GM19240 (cell line): ENCODE measurements at regions not wholly inside any gene's neighbourhood (a gene's known extent, or its start where the extent isn't known, plus 50 kb on each side); places are given as distances from the start of the nearest gene placed in this dataset.

Experiments
- DNase-seq: peaks from one replicate; pipeline ENCODE4 v3.0.0; 2011; ENCODE audit warnings: low spot score; ENCODE audit not compliant: insufficient read length

GRCh38 chr6:15023448-15023847 is 222.4 kb upstream of the JARID2 start:
- peak; percentile 44 for DNase-seq

DNA sequence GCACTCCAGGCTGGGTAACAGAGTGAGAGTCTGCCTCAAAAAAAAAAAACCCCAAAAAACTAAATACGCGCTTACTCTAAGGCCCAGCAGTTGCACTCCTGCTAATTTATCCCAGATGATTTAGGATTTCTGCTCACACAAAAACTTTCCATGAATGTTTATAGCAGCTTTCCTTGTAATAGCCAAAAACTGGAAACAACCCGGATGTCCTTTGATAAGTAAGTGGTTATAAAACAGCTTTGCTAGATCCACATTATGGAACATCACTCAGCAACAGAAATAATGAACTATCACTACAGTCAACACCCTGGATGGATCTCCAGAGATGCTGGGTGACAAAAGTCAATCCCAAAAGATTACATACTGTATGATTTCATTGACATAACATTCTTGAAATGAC is 220.4 kb upstream of the JARID2 start:
- DNase-seq, result no peak

- no peak for DNase-seq
Measured at GRCh38 chr6:15026832-15027231, 219.0 kb upstream of the JARID2 start.

DNA sequence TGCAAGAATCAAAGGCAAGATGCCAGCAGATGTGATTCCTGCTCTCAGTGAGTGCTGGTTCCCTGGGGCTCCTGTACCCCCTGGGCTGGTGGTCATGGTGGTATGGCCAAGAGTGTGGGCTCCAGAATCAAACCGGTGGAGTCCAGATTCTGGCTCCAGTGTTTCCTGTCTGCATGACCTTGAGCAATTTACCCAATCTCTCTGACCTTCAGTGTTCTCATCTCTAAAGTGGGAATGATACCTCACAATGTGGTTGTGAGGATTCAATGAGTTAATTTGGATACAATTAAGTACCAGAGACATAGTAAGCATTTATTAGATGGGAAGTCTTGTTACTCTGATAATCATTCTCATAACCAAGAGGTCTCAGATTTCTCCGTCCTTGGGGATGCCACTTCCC is 218.4 kb upstream of the JARID2 start:
- DNase-seq, result no peak

GRCh38 chr6:15032015-15032414 is 213.9 kb upstream of the JARID2 start:
- DNase-seq, result no peak

DNA sequence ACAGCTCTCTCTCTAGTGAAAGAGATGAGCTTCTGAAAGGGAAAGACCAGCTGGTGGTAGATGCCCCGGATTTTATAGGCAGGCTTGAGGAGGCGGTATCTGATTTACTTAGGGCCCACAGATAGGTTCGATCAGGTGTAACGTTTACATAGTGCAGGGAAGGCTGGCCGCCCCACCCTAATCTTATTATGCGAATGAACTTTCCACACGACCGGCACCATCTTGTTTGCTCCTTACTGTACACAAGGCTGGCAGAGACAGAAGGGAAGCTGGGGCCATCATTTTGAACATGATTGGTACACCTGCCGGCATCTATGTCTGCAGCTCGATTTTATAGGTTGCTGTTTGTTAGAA is 212.0 kb upstream of the JARID2 start:
- DNase-seq, result no peak

GRCh38 chr6:15036690-15037245 is 209.1 kb upstream of the JARID2 start:
- DNase-seq, result no peak

GRCh38 chr6:15037253-15037652 is 208.6 kb upstream of the JARID2 start:
- DNase-seq, result no peak

DNA sequence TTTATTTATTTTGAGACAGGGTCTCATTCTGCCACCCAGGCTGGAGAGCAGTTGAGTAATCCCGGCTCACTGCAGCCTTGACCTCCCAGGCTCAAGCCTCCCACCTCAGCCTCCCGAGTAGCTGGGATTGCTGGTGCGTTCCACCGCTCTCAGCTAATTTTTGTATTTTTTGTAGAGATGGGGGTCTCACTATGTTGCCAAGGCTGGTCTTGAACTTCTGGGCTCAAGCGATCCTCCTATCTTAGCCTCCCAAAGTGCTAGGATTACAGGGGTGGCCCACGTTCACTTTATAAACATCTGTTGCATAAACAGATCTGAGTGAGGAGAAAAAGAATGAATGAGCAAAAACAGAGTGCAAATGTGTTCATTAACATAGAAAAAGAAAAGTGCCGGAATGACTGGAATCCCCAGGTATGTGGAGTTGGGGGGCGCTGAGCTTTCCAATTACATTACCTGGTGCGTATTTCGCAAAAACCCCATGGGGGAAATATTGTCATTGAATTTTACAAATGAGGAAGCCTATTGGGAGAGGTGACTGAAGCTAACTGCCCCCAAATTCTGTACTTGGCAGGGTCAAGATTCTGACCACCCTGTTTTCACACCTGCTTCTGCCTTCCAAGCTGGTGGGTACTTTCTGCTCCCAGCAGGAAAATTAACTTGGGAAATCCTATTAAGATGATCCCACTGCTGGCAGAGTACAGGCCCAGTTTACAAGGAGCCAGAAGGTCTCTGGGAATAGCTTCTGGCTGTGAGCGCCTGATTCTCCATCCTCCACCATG is 207.7 kb upstream of the JARID2 start:
- DNase-seq, result no peak

- DNase-seq, result no peak
Measured at GRCh38 chr6:15039136-15039535, 206.7 kb upstream of the JARID2 start.

DNA sequence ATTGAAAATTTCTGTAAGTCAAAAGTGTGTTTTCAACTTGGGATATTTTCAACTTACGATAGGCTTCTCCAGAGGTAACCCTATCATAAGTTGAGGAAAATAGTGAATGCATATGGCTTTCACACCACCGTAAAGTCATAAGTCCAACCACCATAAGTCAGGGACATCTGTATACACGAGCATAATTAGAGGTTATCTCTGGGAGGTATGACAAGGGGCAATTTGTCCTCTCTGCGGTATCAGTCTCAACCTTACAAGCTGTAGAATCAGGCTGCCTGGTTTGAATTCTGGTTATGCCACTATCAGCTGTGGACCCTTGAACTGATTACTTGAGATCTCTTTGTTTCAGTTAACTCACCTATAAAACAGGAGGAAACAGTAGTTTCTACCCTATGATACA is 202.9 kb upstream of the JARID2 start:
- DNase-seq, result no peak

- no peak for DNase-seq
Measured at GRCh38 chr6:15044146-15044882, 201.6 kb upstream of the JARID2 start.

DNA sequence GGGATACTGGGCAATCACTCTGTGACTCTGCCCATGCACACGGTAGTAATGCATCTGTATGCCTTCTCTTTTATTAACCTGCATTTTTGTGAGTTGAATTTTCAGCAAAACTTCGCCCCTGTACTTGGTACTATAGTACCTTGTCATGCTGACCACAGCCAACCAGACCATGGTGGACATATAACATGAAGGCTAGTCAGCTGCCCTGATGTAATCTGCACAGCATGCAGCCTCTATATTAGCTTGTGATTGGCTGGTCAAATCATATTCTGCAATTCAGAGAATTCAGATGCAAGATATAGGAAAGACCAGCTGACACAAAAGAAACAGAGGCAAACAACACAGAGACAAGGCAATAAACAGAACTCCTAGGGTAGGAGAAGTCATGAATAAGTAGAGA is 200.9 kb upstream of the JARID2 start:
- DNase-seq, result no peak

GRCh38 chr6:15046751-15047150 is 199.1 kb upstream of the JARID2 start:
- no peak for DNase-seq

DNA sequence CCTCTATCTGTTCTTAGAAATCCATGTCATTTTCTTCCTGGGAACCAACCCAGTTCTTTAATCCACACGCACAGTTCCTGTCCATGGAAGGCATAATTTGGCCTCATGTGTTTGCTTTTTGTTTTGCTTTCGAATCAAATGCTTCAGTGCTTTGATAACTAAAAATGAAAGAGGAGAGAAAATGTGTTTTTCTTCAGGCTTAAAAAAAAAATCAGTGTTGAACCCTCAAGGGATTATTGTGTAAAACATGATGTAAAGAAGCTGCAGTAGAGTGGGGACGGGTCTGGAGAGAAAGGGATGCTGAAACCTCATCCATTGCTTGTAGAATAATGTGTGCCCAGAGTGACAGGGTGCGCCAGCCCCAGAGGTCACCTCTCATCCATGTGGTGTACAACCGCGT is 197.5 kb upstream of the JARID2 start:
- DNase-seq, result no peak

- DNase-seq, result no peak
Measured at GRCh38 chr6:15058200-15059061, 187.4 kb upstream of the JARID2 start.

GRCh38 chr6:15061180-15061641 is 184.7 kb upstream of the JARID2 start:
- DNase-seq, result no peak

DNA sequence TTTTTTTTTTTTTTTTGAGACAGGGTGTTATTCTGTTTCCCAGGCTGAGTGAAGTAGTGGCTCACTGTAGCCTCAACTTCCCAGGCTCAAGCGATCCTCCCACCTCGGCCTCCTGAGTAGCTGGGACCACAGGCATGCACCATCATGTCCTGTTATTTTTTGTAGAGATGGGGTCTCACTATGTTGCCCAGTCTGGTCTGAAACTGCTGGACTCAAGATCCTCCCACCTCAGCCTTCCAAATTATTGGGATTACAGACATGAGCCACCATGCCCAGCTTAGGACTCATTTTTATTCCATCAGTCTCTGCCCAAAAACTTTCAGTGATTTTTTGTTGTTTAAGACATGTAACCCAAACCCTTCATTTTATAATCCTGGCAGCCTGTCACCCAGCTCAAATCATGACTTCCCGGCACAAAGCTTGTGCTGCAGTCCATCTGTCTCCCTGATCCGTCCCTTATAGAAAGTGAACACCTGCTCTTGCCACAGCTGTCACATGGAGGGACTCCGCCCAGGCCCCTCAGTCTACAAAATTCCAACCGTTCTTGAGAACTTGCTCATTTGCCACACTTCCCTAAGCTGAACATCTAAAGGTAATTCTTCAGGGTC is 183.9 kb upstream of the JARID2 start:
- no peak for DNase-seq

DNA sequence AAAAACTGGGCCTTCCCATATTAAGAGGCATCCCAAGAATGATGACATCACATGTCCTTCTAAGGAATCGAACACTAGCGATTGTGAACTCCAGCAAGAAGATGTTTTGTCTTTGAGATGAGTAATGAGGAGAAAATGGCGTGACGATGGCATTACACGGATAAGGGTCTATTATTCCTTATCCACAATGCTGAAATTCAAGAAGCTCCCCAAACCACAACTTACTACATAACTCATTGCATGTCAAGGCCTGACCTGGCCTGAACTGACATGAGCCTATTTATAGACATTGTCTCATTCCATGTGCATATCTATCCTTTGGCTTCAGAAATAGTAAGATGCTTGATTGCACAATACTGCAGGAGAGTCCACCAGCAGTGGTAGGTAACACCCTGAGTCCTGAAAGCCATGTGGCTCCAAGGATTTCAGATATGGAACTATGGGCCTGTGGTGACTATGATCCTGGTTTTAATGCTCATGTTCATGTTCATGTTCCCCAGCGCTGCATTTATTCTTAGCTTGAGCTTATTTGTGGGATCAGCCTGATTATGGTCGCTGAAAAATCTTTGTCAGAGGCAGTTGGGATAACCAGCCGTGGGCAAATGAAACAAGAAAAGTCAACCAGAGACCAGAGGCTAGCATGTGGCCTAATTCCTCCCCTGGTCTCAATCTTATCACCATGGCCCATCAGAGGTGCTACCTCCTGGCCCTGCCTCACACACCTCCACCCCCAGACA is 183.2 kb upstream of the JARID2 start:
- no peak for DNase-seq

GRCh38 chr6:15063253-15063853 is 182.5 kb upstream of the JARID2 start:
- DNase-seq, result no peak
